DMS153 (cell line): ENCODE measurements at regions not wholly inside any gene's neighbourhood (a gene's known extent, or its start where the extent isn't known, plus 50 kb on each side); places are given as distances from the start of the nearest gene placed in this dataset.
"Not testable (repeated sequence)": the region's sequence is repeated elsewhere in the genome, so short reads cannot be mapped to it uniquely, and the experiment has no call there.

Source experiments
- DNase-seq: peaks from one replicate; lab custom pipeline; 2025; lab: John Stamatoyannopoulos, UW

DNA sequence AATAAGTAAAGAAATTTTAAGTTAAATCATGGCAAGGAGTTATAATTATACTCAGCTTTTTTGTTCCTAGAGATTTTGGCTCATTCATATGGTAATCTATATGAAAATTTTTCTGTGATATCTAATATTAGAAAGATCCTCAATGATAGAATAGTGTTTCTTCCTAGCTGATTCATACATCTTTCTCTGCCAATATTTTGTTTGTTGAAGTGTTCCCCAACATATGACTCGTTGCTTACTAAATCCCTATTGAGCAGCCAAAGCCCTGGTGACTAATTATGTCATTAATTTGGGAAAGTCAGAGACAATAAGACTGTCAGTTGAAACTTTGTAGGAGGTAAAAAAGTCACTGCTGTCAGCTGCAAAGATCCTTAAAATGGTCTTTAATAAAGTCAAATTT, 1348.5 kb upstream of the CDH18 start:
- not testable (repeated sequence) for DNase-seq

DNA sequence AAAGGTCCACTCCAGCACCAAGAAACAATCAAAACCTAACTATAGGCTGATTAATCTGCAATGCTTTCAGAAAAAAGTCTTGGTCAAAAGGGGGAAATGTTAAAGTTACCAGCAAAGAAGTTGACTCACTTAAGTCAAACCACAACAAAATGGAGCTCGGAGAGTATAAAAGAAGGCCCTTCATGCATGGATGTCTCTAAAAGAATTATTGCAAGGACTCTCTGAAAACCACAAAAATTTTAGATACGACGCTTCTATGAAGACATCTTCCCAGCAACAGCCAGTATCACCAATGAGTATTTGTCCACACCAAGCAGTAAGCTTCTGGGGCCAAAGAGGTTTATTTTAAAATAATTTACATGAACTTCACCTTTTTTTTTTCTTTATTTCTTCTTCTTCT, 1327.4 kb upstream of the CDH18 start:
- not testable (repeated sequence) for DNase-seq

DNA sequence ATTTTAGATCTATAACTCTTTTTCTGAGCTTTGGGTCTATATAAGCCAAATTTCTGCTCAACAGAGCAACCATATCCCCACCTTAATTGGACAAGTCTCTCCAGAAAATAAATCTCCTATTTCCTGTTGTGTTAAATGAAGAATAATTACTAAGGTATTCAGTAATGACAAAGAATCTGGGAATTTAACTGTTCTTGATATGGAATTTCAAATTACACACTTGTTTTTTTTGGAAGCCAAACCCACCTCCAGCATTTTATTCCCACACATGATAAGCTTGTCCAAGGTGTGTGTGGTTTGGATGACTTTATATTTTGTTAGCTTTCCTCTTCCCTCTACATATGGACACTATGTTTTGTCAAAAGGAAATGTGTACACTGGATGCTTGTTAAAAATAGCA, 1313.2 kb upstream of the CDH18 start:
- not testable (repeated sequence) for DNase-seq

DNA sequence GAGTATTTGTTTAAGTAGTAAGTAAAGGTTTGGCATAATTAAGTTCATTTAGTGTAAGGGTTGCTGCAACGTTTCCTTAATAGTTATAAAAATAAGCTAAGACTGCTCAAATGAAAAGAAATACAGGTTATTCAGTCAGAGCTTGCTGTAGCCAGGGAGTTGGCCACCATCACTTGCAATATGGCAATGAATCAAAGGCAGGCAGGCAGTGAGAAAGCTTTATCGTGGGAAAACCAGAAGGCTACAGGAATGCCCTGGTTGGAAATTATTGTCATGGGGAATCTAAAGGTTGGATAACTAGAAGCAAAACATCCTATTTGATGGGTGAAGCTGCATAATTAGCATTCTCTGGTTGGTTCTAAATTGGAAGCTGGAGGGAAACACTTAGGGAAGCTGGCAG, 1286.4 kb upstream of the CDH18 start:
- DNase-seq: not testable (repeated sequence)

DNA sequence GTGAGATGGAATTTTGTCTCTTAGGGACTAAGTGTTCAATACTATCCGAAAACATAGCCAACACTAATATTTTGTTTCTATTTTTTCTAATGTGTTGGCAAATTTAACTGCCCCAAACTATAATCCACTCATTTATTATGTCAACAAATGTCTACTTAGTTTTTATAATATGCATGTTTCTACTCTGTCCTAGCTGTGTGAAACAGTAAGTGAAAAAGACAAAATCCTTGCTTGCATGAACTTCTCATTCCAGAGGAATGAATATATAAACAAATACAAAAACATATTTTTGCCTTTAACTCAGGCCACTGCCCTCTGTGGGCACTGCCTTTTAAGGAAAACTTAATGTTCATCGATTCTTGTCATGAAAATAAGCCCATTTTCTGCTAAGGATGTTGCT, 1275.4 kb upstream of the CDH18 start:
- DNase-seq: no peak

DNA sequence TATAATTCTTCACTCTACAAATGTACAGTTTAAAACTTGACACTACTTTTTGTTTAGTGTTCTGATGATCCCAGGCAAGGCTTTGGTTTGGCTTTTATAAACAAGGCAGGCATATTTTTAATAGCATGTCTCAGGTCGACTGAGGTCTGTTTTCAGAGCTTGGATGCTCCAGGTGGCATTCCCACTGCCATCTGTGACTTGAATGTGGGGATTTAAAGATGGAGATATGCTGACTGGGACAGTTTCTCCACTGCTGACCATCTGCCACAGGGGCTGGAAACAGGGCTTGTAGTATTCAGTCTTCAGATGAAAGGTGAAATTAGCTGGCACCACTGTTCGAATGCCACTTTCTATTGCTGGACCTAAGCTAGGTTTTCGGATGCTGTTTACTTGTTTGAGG, 1266.2 kb upstream of the CDH18 start:
- no peak for DNase-seq

DNA sequence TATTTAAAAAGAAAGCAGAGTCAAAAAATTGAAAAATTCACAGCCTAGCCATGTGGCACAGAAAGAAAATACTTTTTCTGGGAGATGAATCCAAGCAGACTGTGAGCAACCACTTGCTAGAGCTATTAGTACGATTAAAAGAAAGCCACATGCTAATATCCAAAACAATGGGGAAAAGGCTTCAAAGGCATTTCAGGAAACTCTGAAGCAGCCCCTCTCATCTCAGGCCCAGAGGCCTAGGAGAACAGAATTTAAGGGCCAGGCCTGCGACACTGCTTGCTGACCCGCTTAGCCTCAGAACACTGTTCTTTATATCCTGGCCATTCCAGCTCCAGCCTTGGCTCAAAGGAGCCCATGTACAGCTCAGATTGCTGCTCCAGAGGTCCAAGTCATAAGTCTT, 1257.0 kb upstream of the CDH18 start:
- DNase-seq: no peak

DNA sequence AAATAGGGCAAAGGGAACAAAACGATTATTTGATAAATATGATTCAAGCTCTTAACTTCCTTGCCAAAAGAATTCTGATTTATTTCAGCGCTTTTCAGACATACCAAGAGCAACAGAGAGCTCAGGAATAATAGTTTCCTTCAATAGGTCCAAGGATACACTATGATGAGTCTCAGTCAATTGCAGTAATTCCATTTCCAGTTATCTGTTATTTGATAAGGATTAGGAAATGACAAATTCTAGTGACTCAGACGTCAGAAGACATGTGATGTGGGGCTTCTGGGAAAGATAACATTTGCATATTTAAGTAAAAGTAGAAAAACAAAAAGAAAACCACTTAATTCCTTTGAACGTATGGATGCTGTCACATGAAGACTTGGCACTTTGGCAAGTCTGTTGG, 1250.8 kb upstream of the CDH18 start:
- DNase-seq: no peak

DNA sequence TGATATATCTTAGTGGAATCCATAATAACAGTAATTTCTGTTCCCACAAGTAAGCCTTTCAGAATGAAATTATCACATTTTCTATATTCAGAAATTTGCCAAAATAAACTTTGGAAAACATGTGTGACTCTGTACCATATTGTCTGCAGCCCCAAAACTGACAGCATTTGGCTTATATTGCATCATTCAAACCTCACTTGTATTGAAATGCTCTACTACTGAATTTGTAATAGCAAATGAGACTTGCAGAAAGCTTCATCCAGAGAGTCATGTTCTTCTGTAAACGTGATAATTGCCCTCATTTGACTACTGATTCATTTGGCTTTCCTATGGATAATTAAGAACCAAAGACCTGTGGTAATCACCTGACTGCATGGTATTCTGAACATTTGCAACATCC, 1249.5 kb upstream of the CDH18 start:
- no peak for DNase-seq

DNA sequence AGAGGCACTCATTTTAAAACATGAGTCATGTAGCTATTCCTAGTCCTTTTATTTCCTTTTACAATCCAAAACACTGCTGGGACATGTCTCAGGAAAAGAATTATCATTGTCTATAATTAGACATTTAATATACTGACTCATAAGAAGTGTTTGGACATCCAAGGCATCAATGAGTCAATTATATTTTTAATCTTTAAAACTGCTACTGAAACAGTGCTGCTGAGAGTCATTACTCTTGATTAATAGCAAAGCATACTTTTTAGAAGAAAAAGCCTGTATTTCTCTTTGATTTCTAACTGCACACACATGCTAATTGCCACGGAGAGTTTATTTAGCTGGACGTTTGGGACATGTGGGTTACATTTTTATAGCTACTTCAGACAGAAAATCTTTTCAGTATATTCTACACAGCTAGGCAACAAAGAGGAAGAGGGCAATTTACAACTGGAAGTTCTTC, 1249.0 kb upstream of the CDH18 start:
- peak; percentile 45 for DNase-seq

DNA sequence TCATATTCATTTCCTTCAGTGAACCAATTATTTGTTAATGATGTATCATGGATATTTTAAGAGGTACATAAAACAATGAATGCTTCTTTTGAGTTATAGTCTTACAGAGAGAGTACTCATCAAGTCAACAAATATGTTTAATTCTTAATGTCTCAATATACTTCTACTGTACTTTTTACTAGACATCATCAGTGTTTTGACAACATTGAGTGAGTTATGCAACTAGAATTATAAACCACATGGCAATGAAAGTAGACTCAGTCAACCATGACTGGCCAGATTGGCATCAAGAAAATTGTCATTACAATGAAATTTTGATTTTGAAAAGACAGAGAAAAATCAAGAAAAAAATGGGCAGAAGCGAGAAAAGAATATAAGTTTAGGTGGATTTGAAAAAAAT, 1248.1 kb upstream of the CDH18 start:
- no peak for DNase-seq

DNA sequence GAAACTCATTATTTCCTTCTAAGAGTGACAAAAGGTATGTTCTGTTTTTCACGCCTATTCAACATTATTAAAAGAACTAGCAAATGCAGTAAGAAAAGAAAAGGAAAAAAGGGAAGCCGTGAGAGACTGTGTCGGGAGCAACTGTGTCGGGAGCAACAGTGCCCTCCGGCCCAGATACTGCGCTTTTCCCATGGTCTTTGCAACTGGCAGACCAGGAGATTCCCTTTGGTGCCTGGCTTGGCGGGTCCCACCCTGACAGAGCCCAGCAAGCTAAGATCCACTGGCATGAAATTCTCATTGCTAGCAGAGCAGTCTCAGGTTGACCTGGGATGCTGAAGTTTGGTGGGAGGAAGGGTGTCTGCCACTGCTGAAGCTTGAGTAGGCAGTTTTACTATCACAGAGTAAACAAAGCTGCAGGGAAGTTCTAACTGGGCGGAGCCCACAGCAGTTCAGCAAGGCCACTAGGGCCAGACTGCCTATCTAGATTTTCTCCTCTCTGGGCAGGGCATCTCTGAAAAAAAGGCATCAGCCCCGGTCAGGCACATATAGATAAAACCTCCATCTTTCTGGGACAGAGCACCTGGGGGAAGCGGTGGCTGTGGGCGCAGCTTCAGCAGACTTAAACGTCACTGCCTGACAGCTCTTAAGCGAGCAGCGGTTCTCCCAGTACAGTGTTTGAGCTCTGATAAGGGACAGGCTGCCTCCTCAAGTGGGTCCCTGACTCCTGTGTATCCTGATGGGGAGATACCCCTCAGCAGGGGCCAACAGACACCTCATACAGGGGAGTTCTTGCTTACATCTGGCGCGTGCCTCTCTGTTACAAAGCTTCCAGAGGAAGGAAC, 1237.4 kb upstream of the CDH18 start:
- DNase-seq: no peak

DNA sequence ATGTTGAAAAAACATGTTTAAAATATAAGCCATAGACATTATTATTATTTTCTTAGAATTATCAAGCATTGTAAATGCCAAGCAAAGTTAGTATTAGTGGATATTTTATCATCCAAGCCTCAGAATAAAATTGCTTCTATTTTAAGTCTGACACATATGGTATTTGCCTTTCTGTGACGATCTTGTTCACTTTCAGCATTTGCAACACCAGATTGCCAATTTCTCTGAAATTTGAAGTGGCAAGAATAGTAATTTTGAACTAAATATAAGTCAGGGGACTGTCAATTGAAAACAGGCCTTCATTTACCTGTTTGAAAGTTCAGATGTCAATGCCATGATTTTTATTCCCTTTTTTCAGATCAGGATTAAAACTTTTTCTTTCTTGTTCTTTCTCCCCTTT, 1233.6 kb upstream of the CDH18 start:
- no peak for DNase-seq

DNA sequence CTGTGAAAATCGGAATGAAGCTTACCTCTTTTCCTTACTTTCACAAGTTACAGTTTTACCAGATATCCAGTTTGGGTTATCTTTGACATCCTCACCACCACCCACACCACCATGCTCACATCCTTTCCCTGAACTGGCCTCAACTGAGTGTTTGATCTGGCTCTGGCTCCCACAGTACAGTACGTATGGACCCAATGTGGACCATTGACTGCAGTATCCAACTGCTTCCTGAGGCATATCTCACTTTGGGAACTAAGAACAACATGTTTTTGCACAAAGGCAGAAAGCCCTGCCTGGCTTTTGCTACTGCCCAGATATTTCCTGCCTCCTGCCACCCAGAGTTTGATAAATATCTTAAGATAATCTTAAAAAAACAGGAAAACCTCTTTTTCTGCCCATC, 1232.0 kb upstream of the CDH18 start:
- DNase-seq: no peak

DNA sequence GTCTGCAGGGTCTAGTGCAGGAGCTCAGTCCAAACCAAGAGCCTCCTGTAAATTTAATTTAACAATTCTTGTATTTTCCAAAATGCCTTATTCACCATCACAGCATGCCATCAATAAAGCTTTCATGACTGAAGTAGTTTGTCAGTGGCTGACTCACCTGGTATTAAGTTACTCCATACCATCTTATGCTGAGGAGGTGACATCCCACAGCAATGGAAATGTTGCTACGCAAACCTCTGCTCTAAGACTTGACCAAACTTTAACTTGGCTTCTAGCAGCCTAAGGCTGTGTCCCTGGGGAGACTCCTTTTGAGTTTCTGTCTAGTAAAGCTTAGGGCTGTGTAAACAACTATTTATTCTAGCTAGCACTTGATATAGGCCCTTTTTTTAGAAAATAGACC, 1231.3 kb upstream of the CDH18 start:
- no peak for DNase-seq

DNA sequence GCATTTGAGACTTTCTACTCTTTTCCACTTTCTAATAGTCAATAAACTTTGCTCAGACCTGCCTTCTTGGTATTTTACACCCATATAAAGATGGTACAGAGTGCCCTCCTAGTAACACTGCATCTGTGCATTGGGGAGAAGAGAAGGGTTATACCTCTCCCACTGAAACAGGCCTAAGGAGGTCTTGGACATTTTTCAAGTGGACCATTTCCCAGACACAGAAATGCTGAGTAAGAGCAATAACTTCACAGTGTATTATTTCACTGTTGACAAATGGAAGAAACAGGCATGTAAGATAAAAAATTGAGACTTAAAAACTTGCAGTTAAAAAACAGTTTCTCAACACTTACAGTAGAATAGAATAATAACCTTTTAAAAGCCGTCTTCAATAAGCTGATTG, 1224.0 kb upstream of the CDH18 start:
- DNase-seq: no peak

DNA sequence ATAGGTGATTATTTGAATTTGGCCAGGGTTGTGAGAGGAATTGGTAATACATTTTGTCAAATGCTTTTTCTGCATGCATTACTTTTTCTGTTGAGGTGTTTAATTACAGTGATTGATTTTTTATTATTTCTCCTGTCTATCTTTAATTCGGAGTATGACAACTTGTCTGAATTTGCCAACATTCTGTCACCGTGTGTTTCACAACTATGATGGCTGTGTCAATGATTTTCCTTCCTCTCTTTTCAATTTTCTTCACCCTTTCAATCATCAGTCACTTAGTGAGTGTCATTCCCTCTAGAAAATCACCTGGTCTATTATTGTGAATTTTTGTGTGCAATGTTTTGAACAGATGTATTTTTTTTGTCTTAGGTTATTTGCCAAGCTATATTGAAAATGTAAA, 1221.4 kb upstream of the CDH18 start:
- no peak for DNase-seq

DNA sequence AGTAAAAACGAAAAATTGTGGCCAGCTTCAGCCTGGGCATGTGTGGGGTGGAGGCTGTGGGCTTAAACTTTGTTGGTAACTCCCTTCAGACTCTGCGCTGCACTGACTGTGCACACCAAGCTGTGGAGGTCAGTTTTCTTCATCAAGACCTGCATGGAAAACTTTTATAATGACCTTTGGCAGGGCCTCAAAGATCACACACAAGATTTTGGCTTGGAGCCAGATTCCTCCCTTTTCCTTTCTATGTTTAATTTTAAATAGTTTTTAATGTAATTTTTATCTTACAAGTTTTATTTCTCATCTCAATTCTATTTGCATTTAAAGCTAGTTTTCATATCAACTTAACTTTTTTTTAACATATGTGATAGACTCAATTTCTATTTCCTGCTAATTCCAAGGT, 1211.1 kb upstream of the CDH18 start:
- DNase-seq: no peak

DNA sequence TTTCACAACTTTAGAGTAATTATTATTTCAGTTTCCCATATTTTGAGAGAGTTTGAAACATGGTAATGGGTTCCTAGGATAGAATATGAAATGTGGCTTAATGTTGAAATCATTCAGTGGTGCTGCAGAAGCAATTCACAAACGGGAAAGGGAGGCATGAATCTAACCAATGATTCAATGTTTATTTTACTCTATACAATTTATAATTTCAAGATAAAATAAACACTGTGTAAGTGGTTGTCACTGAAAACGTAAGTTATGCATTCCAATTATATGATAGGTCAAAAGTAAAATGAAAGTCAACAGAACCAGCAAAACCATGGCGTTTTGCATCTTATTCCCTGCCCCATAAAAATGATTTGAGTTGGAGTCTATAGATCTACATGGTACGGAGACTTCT, 1207.1 kb upstream of the CDH18 start:
- no peak for DNase-seq

DNA sequence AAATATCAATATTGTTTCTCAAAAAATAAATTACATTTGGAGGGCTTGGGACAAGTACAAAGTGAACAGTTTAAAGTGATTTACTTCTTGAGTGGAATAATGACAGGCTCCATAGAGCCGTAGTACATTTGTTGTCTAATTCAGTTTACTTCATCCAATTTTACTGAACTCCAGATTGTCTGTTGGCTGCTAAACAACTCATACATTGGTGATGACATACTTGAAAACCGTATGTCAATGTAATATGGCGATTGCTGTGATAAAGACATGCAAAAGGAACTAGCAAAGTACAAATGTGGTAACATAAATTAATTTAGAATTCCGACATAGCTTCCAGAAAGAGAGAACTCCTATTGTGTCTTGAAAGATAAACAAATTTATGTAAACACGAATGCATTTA, 1197.5 kb upstream of the CDH18 start:
- no peak for DNase-seq

DNA sequence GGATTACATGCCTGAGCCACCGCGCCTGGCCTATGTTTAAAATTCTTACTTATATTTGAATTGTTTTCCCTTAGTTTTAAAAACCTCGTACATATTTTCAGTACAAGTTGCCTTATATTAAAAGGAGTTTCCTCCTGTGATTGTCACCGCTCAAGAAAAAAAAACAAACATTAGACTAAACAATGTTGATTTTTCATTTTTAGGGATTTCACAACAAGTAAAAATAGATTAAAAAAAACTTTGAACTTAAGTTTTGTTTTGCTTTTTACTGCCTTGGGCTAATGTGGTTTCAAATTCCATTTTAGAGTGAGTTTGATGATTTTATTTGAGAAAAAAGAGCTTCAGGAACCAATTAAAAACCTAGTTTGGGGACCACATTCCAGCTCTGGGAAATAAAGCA, 1196.6 kb upstream of the CDH18 start:
- no peak for DNase-seq

DNA sequence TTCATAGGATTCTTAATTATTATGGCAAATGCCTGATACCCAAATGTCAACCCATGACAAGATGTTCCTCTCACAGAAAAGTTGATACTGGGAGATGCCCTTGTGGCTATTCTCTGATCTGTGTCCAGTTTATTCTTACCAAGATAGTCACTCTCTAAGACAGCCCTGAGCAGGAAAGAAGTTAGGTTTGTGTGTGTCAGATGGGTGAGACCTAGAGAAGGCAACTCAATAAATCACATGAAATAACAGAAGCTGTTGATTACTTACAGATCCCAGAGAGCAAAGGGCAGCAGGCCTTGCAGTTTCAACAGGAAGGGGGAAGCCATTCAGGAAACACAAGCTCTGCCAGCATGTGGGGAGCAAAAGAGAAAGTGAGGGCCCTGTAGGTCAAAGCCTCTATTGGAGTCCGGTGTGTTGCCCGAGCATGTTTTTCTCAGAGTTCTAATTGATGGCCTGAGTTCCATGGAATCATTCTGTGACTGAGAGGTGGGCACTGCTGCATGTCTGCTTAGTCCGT, 1193.7 kb upstream of the CDH18 start:
- DNase-seq: no peak

DNA sequence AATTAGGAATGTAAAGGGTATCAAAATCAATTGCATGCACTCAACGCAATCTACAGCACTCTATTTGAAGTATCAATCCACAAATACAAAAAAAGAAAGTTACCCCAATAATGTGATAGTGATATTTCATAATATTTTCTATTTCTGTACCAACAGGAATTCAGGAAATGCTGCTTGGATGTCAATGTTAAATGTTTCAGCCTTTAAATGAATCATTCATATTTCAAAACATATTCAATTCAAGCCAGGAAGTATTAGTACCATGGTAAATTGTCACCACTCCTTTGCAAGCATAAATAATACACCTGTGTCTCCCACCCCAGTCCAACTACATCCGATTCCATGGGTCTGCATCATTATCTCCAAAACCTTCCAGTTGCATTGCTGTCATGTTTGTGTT, 1185.5 kb upstream of the CDH18 start:
- no peak for DNase-seq

DNA sequence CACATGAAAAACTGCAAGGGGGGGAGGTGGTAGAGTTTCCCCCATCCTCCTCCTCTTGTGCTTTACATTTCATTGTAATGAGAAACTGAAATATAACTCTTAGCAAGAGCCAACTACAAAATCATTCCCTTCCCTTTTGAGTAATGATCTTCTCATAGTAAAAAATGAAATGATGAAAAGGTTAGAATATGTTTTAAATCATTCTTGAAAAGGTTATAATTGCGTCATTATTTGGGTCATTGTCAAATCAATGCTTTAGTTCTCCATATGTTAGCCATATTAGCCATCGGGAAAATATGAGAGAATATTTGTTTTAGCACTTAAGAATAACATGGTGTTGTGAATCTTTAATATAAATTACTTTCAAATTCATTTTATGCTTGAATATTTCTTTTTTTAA, 1185.0 kb upstream of the CDH18 start:
- DNase-seq: no peak
